Hepatocyte (in vitro differentiated cells): ENCODE measurements at regions not wholly inside any gene's neighbourhood (a gene's known extent, or its start where the extent isn't known, plus 50 kb on each side); places are given as distances from the start of the nearest gene placed in this dataset.

ENCODE experiments used
- EZH2 ChIP-seq: fragments of 200-600 bp; sonication (generic); IDR thresholded peaks from 2 replicates; pipeline ENCODE4 v1.6.1; 2016; ENCODE audit warnings: antibody characterized with exemption, mild to moderate bottlenecking, borderline replicate concordance
- TF ChIP-seq, protein P1 (sequence below): fragments of 200-600 bp; sonication (generic); IDR thresholded peaks from 2 replicates; pipeline ENCODE4 v1.5.1; 2016; ENCODE audit warnings: antibody characterized with exemption, mild to moderate bottlenecking; ENCODE audit not compliant: poor library complexity

DNA sequence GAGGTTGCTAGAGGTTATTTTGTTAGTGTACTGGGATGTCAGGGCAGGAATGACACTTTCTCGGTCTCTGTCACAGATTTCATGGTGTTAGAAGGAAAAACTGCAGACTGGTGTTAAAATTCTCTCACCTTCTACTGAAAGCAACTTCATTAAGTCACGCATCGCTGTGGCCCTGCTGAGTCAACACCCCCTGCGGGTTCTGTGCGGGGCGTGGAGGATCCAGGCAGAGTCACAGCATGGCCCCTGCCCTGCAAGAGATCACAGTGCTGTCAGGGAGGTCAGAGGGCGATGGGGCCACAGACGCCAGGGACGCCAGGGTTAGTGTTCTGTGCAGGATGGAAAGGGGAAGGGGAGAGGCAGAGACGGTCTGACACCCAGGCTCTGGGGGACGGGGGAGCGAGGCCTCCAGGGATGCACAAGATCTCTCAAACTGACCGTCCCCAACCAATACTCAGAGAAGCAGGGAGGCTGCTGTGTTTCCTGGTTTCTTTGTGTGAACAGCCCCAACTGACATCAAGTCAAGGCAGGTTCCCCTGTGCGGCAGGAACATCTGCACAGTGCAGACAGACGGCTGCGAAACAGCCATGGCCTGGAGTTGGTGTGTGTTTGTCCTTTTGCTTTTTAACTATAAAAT lies 354.9 kb upstream of the SALL3 start:
- TF ChIP-seq, protein P1, sequence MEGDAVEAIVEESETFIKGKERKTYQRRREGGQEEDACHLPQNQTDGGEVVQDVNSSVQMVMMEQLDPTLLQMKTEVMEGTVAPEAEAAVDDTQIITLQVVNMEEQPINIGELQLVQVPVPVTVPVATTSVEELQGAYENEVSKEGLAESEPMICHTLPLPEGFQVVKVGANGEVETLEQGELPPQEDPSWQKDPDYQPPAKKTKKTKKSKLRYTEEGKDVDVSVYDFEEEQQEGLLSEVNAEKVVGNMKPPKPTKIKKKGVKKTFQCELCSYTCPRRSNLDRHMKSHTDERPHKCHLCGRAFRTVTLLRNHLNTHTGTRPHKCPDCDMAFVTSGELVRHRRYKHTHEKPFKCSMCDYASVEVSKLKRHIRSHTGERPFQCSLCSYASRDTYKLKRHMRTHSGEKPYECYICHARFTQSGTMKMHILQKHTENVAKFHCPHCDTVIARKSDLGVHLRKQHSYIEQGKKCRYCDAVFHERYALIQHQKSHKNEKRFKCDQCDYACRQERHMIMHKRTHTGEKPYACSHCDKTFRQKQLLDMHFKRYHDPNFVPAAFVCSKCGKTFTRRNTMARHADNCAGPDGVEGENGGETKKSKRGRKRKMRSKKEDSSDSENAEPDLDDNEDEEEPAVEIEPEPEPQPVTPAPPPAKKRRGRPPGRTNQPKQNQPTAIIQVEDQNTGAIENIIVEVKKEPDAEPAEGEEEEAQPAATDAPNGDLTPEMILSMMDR, result no peak
- TF ChIP-seq EZH2, result no peak
